Left renal cortex interstitium (tissue), 4 donors: ENCODE measurements at regions not wholly inside any gene's neighbourhood (a gene's known extent, or its start where the extent isn't known, plus 50 kb on each side); places are given as distances from the start of the nearest gene placed in this dataset.

ENCODE experiments used
- DNase-seq, 4 donors: peaks; one replicate each; pipeline ENCODE4 v3.0.0-alpha.2; 2013; ENCODE audit warnings: low read depth in 4 of 4, low spot score in 2 of 4, missing footprints in 1 of 4

- DNase-seq: no peak
Measured at GRCh38 chr13:57784633-57785032, 153.1 kb downstream of the PCDH17 start.

GRCh38 chr13:57787058-57787791 lies 155.7 kb downstream of the PCDH17 start:
- no peak for DNase-seq

- no peak for DNase-seq
Measured at GRCh38 chr13:57799624-57800023, 168.1 kb downstream of the PCDH17 start.

GRCh38 chr13:57813651-57814050 lies 182.1 kb downstream of the PCDH17 start:
- DNase-seq: no peak

GRCh38 chr13:57815600-57815999 lies 184.1 kb downstream of the PCDH17 start:
- DNase-seq: no peak

GRCh38 chr13:57820924-57821323 lies 189.4 kb downstream of the PCDH17 start:
- DNase-seq: no peak

GRCh38 chr13:57823704-57824103 lies 192.2 kb downstream of the PCDH17 start:
- DNase-seq: no peak

GRCh38 chr13:57824121-57824520 lies 192.6 kb downstream of the PCDH17 start:
- no peak for DNase-seq

- no peak for DNase-seq
Measured at GRCh38 chr13:57825066-57825465, 193.5 kb downstream of the PCDH17 start.

GRCh38 chr13:57829496-57829895 lies 198.0 kb downstream of the PCDH17 start:
- DNase-seq: no peak

- DNase-seq: no peak
Measured at GRCh38 chr13:57832187-57832586, 200.6 kb downstream of the PCDH17 start.

- no peak for DNase-seq
Measured at GRCh38 chr13:57837801-57838200, 206.3 kb downstream of the PCDH17 start.

- DNase-seq: no peak
Measured at GRCh38 chr13:57843521-57843920, 212.0 kb downstream of the PCDH17 start.

GRCh38 chr13:57846600-57847173 lies 215.1 kb downstream of the PCDH17 start:
- no peak for DNase-seq

- DNase-seq: no peak
Measured at GRCh38 chr13:57857945-57858344, 226.4 kb downstream of the PCDH17 start.

- DNase-seq: no peak
Measured at GRCh38 chr13:57858376-57858775, 226.8 kb downstream of the PCDH17 start.

GRCh38 chr13:57862879-57863278 lies 231.3 kb downstream of the PCDH17 start:
- no peak for DNase-seq

GRCh38 chr13:57865600-57866294 lies 234.2 kb downstream of the PCDH17 start:
- DNase-seq: no peak

- no peak for DNase-seq
Measured at GRCh38 chr13:57874530-57874929, 243.0 kb downstream of the PCDH17 start.

- DNase-seq: no peak
Measured at GRCh38 chr13:57877601-57878000, 246.1 kb downstream of the PCDH17 start.

- DNase-seq: no peak
Measured at GRCh38 chr13:57878291-57878690, 246.7 kb downstream of the PCDH17 start.

- DNase-seq: no peak
Measured at GRCh38 chr13:57897225-57897624, 265.7 kb downstream of the PCDH17 start.
